GM18517 (cell line): ENCODE measurements at regions not wholly inside any gene's neighbourhood (a gene's known extent, or its start where the extent isn't known, plus 50 kb on each side); places are given as distances from the start of the nearest gene placed in this dataset.

Experiments
- ATAC-seq: cut with Tn5 transposase; IDR thresholded peaks from one replicate; pipeline ENCODE4 v1.9.1; 2021; ENCODE audit warnings: mild to moderate bottlenecking, moderate library complexity; ENCODE audit not compliant: unreplicated experiment

DNA sequence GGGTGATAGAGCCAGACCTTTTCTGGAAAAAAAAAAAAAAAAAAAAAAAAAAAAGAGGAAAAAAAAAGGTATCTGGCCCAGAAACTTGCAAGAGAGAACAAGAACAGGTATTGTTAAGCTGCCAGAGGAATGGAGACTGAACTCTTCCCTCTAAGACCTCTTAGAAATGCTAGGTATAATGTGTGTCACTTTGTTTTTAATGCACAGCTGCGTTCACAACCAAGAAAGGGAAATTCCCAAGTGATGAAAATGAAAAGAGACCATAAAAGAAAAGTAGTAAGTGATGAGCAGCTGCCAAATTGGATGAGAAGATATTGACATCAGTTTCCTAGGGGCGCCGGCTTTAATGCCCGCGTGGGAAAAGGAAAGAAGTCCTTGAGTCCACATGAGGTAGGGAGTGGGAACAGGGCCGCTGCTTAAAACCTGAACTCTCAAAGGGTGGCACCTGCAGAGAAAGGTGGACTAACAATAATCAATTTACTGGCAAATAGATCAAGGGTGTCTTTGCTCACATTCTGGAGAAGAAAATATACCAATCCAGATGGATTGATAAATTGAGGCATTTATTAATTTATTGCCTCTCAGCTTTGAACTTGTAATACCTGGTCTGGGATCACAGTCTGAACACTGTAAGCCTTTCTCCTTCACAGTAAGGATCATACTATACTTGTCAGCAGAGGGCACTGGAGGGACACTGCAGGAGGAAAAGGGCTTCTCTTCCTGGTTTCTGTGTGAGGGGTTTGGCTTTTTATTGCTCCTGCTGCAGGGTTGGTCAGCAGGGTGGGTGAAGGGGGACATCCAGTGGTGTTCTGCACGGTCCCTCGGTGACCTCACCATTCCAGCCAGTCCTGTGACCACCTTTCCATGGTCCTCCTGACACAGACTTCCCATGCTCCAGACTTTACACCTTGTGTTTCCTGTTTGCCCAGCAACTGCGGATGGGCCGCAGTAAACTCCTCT lies 131.6 kb downstream of the AQP9 start:
- no peak for ATAC-seq

DNA sequence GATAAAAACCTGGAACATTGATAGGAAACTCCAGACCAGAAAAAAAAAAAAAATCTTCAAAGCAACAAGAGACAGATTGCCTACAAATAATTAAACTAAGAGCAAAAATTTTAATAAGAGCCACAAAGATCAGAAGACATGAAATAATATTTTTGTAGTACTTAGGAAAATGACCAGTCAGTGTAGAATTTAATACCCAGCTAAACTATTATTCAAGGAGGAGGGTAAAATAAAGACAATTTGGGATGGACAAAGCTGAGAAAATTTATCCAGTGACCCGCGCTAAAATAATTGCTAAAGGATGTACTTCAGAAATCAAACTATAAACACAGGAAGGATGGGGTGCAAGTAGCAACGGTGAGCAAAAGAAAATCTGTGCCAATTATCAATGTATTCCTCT lies 133.2 kb downstream of the AQP9 start:
- ATAC-seq = no peak

DNA sequence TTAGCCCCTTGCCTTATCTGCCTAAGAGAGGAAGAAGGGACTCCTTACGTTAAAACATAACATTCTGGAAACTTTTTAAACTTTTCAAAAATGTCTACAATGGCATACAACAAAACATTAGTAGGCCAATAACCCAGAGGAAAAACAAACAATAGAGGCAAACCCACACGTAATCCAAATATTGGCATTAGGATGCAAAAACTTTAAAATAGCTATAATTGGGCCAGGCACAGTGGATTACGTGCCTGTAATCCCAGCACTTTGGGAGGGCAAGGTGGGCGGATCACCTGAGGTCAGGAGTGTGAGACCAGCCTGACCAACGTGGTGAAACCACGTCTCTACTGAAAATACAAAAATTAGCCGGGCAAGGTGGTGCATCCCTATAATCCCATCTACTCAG lies 134.9 kb downstream of the AQP9 start:
- no peak for ATAC-seq

DNA sequence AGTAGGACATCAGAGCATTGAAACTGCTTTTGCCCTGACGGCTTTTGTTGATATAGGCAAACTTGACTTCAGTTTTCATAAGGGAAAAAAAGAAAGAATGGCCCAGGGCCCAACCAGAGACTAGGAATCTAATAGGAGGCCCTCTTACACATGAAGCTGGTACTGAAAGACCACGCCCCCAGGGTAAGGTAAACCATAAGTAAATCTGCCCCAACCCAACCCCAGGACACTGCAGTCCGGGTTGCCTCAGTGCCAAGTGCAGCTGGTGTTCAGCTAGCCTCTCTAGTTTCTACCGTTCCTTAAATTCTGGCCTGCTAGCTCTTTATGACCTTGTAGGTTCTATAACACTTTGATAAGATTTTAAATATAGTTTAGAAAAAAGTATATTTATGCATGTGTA lies 136.7 kb downstream of the AQP9 start:
- ATAC-seq = no peak

DNA sequence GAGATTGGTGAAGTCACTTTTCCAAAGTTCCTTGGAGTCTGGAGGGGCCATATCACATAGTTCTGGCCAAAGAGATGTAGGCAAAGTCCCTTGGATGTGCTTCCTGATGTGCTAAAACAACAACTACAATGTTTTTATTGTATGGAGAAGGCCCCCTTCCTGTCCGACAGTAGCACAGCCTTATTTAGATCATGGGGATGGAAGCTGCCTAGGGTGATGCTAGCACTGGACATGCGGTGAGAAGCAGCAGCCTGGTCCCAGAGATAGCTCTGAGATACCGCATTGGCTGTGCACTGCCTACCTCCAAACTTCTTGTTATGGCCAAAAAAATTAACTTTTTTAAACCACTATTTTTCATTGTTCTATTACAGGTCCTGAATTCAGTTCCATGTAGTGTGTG lies 137.6 kb downstream of the AQP9 start:
- ATAC-seq = no peak

DNA sequence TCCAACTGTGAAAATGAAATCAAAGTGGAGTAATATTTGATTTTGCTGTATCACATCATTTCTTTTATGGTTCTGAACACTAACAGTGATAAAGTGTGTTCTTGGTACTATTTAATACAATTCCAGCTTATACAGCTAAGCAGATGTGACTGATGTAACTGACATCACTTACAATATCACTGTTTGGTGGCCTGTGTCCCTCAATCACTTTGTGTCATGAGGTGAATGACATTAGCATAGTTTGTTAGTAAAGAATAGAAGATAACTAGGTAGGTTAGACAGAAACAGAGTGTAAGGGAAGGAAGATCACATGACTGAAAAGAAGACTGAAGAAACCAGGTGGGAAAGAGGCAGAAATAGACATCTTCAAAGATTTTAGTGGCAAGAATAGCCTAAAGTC lies 138.7 kb downstream of the AQP9 start:
- no peak for ATAC-seq

DNA sequence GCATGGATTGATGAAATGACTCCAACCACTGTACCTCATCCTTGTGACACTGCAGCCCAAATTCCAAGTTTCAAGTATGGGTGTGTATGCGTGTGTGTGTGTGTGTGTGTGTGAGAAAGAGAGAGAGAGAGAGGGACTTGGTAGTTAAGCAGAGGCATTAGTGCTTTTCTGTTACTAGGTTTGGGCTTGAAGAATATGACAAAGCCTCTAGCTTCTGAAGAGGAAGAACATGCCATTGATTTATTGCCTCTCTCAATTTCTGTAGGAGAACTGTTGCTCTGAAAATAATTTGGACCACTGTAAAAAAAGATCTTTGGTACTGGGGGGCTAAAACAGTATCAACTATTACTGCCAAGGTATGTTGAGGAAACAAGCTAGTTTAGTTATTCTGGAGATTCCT lies 139.2 kb downstream of the AQP9 start:
- ATAC-seq = no peak

DNA sequence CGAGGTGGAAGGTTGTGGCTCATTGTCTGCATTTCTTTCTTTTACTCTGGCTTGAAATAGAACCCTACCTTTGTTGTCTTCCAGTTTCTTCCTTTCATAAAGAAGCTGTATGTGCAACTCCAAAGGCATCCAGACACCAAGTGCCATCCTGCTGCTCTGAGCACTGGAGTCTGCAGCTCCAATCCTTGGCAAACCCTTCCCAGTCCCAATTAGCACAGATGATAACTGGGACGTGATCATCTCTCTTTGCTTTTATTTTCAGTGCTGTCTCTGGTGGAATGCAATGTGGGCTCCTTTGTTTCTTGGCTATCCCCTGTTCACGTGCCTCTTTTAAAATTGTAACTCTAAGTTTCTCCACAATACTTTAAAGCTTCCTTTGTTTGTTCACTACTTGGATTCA lies 140.9 kb downstream of the AQP9 start:
- ATAC-seq = no peak

DNA sequence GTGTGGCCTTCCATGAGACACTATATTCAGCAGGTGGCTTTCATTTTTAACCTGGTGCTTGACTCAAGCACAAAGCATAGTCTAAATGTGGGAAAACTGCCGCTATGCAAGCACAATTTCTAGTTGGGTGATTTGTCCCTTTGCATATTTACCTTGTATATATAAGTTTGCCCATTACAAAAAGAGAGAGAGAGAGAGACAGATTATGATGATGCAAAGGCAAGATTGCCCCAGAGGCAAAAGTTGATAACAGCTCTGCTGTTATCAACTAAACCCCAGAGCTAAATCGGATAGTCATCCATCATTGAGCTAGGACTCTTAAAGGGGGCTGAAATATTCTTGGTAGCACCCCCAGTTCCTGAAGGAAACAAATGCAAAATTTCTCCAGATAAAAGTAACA lies 141.5 kb downstream of the AQP9 start:
- no peak for ATAC-seq

DNA sequence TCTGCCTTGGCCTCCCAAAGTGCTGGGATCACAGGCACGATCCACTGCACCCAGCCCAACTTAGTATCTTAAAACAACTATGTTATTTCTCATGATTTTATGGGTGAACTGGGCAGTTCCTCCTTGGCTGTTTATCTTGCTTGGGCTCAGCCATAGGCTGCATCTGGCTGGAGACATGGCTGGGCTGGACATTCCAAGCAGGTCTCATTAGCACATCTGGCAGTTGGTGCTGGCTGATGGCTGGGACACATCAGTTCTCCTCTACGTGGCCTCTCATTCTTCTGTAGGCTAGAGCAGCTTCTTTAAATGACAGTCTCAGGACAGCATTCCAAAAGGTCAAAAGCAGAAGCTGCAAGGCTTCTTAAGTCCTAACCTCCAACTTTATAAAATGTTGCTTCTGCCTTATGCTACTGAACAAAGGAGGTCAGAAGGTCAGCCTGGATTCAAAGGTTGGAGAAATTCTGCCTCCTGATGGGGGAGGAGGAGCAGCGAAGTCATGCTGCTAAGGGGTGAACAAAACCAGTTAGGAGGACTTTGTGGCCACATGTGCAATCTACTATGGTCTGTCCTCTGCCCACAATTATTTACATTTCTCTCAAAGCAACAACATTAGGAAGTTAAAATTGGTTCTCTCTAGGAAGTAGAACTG lies 144.0 kb downstream of the AQP9 start:
- no peak for ATAC-seq

DNA sequence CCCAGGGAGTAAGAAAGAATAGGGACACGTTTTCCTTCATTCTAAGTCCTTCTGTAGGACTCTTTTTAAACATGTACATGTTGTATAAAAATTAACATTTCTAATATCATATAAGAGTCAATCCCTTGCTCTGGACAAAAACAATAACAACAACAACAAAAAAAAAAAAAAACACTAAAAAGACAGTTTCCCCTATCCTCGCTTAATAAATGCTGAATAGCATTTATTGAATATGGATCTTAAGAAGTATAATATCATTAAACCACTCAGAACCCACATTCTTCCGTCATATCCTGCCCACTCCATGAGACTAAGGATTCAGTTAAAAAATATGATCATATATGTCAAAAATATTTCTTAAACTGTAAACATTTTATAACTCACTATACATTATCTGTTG lies 145.1 kb downstream of the AQP9 start:
- no peak for ATAC-seq

DNA sequence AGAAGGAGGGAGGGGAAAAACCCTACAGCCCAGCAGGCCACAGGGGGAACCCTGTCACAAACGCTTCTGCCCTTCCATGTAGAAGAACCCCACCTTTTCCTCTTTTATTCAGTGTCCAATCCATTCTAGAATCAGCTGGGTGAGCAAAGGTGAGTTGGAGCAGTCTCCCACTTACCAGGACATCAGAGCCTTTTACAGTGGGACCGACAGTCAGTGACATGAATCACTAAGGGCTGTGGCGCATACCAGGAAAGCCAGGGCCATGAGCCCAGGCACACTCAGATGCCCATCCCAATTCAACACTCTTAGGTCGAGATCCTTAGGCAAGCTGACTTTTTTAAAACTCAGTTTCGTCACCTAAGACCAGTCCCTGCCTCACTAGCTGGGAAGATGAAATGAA lies 146.1 kb downstream of the AQP9 start:
- ATAC-seq = no peak

DNA sequence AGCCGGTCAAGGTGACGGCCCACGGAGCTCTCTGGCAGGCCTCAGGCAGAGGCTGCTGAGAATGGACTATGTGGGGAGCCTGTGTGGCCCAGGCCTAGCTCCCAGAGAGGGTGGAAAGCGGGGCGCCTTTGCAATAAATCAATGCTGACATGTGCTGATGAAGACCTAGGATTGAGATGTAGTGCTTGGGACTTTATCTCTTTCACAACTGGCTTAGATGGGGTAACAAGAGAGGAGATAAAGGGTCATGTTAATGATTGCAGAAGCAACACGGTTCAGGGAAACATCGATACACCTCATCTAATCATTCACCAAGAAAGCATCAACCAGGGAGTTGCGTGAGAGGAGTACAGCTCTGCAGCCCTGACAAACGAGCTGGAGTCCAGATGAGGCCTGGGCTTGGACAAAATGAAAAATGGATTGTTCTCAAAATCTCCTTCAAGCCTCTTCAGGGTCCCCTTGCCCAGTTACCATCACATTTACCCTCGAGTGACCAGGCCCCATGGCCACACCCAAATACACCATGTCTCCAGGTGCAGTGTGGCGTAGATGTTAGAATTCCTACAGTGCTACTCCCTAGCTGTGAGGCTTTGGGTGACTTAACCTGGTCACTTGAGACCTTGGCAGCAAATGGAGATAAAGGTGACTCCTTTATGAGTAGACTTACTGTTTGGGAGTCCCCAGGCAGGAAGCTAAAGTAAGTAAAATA lies 146.4 kb upstream of the LIPC start:
- ATAC-seq = no peak

DNA sequence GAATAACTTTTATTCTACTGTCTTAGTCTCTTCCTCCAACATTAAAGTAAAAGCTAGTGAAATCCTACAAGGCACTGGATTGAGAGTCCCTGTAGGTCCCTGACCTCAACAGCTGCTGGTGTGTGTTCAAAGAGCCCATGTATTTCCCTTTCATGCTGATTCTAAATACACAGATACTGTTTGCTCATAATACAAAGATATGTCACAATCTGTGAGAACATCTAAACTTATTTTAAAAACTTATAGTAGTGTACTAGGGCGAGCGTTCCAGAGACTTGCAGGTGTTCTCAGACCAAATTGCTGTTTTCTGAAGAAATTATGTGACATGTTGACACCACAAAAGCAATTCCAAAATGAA lies 145.9 kb upstream of the LIPC start:
- ATAC-seq = no peak

DNA sequence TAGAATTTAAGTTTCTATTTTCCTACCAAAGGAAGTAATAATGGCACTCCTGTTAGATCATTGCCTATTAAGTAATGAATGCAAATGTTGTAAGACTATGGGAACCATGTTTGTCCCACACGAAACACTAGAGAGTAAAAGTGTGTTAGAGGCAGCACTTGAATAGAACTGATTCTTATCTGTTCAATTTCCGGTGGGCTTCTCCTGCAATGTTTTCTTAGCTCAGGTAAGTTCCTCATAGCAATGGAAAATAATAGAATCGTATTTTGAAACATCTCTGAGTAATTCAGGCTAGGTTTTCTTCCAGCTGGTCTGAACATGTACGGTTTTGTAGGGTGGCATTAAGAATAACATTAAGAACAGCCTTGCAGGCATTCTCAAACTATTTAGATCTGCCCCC lies 145.3 kb upstream of the LIPC start:
- no peak for ATAC-seq

DNA sequence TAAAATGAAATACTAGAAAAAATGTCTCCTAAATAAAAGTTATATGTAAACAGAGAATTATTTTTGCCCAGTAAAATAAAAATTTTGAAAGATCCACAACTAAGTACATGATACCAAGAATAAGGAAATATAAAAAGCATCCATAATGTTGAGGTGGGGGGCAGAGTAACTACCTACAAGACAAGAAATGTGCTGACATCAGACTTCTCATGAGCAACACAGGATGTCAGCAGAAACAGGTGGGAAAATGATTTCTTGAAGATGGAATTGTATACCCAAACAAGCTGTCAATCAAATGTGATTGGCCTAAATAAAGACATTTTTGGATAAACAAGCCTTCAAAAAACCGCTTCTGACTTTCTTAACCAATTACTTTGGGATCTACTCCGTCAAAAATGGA lies 143.9 kb upstream of the LIPC start:
- no peak for ATAC-seq

DNA sequence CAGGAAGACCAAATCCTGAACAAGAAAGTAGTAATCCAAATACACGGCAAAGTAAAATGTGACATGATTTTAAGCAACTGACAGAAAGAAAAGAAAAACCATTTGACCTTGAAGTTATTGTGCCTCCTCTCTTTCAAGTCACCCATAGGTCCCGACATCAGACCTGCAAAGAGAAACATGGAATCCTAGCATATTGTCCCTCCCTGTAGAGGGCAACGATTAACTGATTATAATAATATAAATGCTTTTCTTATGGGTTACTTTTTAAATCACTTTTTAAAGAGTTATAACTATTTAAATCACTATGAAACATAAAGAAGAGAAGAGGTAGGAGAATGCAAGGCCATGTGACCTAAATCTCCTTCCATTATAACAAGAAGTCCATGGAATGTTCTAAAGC lies 143.2 kb upstream of the LIPC start:
- ATAC-seq = no peak

DNA sequence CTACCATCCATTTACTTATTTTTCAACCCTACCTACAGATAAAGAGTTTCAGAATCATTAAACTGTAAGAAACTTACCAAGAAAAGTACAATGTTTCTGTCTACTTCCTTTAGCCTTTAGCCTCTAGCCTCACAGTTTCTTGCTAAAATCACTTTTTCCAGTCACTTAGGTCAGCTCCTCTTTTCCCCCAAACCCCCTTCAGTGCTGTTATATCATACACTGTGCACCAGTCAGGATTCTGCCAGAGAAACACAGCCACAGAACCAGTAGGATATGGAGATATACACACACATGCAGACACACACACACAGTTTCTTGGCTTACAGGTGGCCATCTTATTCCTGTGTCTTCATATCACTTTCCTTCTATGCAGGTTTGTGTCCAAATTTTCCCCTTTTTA lies 139.9 kb upstream of the LIPC start:
- ATAC-seq = no peak

DNA sequence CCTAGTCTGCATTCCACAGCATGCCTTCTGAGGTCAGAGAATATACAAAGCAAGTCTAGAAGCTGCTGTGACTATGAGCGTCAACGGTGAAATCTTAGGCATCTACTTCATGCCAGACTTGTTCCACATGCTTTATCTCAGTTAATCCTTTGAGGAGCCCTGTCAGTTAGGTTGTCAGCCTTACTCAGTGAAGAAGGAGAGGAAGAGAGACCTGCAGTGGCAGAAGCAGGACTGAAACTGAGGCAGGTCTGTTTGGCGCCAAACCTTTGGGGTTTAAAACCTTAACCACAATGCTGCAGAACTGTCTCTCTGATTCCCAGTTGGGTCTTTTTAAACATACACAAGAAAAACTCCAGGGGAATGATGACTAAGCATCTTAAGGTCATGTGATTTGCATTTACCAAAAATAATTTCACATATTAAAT lies 139.0 kb upstream of the LIPC start:
- ATAC-seq = no peak

DNA sequence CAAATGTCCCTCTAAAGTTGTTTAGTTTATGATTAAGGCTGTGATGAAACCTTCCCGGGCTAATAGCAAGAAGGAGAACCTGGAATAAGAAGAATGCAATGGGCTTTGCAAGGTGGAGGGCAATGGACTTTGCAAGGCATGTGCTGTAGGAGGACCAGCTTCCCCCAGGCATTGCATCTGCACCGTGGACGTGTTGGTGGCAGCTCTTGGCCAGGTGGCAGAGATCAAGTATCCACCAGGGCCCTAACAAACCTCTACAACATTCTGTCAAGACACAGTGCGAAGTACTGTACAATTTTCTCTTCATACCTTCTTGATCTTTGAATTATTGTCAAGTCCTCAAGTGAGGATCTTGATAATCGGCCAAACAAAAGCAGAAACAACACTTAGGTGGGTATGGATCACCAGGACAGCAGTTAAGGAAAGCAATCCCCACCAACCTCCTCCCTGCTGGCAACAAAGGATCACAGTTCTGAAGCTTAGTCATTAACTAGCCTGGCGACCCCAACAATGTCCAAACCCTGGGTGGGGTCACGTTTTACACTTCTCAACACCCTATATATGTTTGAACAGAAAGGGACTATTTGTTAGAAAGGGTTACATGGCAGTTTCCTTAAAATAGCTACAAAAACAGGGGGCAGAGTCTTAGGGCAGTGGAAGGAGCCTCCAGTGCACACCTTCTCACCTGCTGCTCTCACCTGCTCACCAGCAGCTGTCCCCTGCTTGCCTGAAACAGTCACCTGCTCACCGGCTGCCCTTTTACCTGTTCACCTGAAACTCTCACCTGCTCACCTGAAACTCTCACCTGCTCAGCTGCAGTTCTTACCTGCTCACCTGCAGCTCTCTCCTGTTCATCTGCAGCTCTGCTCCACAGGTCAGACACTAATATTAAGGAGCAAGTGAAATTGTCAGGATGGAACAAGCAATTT lies 137.9 kb upstream of the LIPC start:
- no peak for ATAC-seq
